Common myeloid progenitor, CD34-positive (primary cell): ENCODE measurements at regions not wholly inside any gene's neighbourhood (a gene's known extent, or its start where the extent isn't known, plus 50 kb on each side); places are given as distances from the start of the nearest gene placed in this dataset.
"Not testable (repeated sequence)": the region's sequence is repeated elsewhere in the genome, so short reads cannot be mapped to it uniquely, and the experiment has no call there.

Source experiments
- CTCF ChIA-PET: fragments of 350-600 bp; sonication (Branson Sonifier 250); formaldehyde crosslinking; loops from one replicate; lab custom pipeline; 2021; ENCODE audit warnings: antibody characterized with exemption; lab: Charles Lee
- POLR2A ChIA-PET: fragments of 350-600 bp; sonication (Branson Sonifier 250); formaldehyde crosslinking; loops from one replicate; lab custom pipeline; 2021; ENCODE audit warnings: antibody characterized with exemption; lab: Charles Lee
- DNase-seq, 3 donors: peaks; one replicate each; pipeline versions ENCODE4 v3.0.0 to v3.0.0-alpha.2; 2013
- H3K27ac ChIP-seq, 2 experiments: 1 replicate in 1 of 2; 2 replicates in 1 of 2; pipeline ENCODE4 v1.7.0; 2013; ENCODE audit warnings: inconsistent platforms in 2 of 2, low read length in 2 of 2, mild to moderate bottlenecking in 2 of 2, low read depth in 1 of 2, moderate library complexity in 1 of 2; ENCODE audit not compliant: severe bottlenecking in 2 of 2, insufficient read depth in 1 of 2, poor library complexity in 1 of 2
- H3K27me3 ChIP-seq, 5 experiments: replicated peaks in 2 of 5; 1 replicate in 3 of 5; 2 replicates in 2 of 5; pipeline versions ENCODE4 v1.6.1 to v1.7.0; 2013; ENCODE audit warnings: low read length in 4 of 5, mild to moderate bottlenecking in 2 of 5, moderate library complexity in 2 of 5, inconsistent platforms in 1 of 5; ENCODE audit not compliant: insufficient read depth in 5 of 5, control insufficient read depth in 4 of 5
- H3K36me3 ChIP-seq, 4 experiments: 1 replicate in 2 of 4; 2 replicates in 2 of 4; pipeline versions ENCODE4 v1.6.1 to v1.7.0; 2013; ENCODE audit warnings: low read length in 3 of 4, control low read depth in 1 of 4, mild to moderate bottlenecking in 1 of 4; ENCODE audit not compliant: control insufficient read depth in 4 of 4, insufficient read depth in 4 of 4
- H3K4me1 ChIP-seq, 4 experiments: 1 replicate in 3 of 4; 2 replicates in 1 of 4; pipeline versions ENCODE4 v1.6.1 to v1.7.1; 2013; ENCODE audit warnings: low read length in 3 of 4, mild to moderate bottlenecking in 3 of 4, control low read depth in 1 of 4, inconsistent platforms in 1 of 4, moderate library complexity in 1 of 4; ENCODE audit not compliant: control insufficient read depth in 4 of 4, insufficient read depth in 4 of 4; ENCODE audit errors: control extremely low read depth in 1 of 4
- H3K4me3 ChIP-seq, 7 experiments: 1 replicate in 4 of 7; 2 replicates in 3 of 7; pipeline versions ENCODE4 v1.5.1 to v1.7.0; 2013; ENCODE audit warnings: mild to moderate bottlenecking in 7 of 7, low read length in 6 of 7, moderate library complexity in 6 of 7, inconsistent platforms in 2 of 7, low read depth in 2 of 7, control low read depth in 1 of 7; ENCODE audit not compliant: insufficient read depth in 4 of 7, control insufficient read depth in 1 of 7; ENCODE audit errors: extremely low read depth in 1 of 7
- H3K9me3 ChIP-seq, 5 experiments: 1 replicate in 4 of 5; 2 replicates in 1 of 5; pipeline versions ENCODE4 v1.6.1 to v1.7.1; 2013; ENCODE audit warnings: low read length in 4 of 5, mild to moderate bottlenecking in 2 of 5, inconsistent platforms in 1 of 5, low read depth in 1 of 5, moderate library complexity in 1 of 5; ENCODE audit not compliant: control insufficient read depth in 4 of 5, insufficient read depth in 2 of 5; ENCODE audit errors: control extremely low read depth in 1 of 5
- WGBS: methylation state at CpG from one replicate; pipeline ENCODE4 v1.1.5; 2013; ENCODE audit not compliant: insufficient coverage; 5-methylcytosine and 5-hydroxymethylcytosine counted together

GRCh38 chr15:26070095-26070532 is 207.0 kb upstream of the ATP10A start:
- WGBS: 86% methylated on average over 3 of the region's 8 CpGs
- Histone ChIP-seq H3K36me3 (no peaks in the 10 kb centered on the region), H3K27ac (no peak overlapping the region), H3K4me1 (no peaks in the 10 kb centered on the region), H3K27me3 (peaks cover 0 to 5% (median 2%) of the 10 kb centered on the region in 5 experiments), H3K9me3 (peaks cover 0 to 4% (median 0%) of the 10 kb centered on the region in 5 experiments), H3K4me3 (no peak overlapping the region)
- no peak for DNase-seq
- ChIA-PET POLR2A (no interaction called here), CTCF (no interaction called here)

DNA sequence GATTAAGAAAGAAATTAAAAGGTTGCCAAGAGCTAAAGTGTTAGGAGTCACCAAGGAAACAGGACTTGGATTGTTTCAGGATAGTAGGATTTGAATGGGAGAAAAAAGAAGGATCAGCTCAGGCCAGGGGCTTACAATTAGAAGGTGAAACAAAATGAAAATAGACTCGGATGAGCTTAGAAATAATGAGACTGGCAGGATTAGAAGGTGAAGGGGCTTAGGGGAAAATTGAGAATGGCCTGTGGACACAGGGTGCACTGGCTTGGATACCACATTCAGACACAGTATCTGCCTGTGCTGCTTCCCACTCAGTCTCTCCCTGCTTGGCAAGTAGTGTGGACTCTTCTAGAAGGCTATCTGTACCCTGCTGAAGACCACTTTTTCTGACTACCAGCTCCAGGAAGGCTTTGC is 206.1 kb upstream of the ATP10A start:
- ChIA-PET POLR2A (no interaction called here), CTCF (no interaction called here)
- peaks cover 0 to 6% (median 2%) of the 10 kb centered on the region in 5 experiments for H3K27me3 ChIP-seq
- no peaks in the 10 kb centered on the region for H3K4me1 ChIP-seq
- peaks cover 0 to 4% (median 0%) of the 10 kb centered on the region in 5 experiments for H3K9me3 ChIP-seq
- WGBS: 100% methylated on average over 1 of the region's 1 CpG
- no peaks in the 10 kb centered on the region for H3K36me3 ChIP-seq
- no peak overlapping the region for H3K27ac ChIP-seq
- no peak overlapping the region for H3K4me3 ChIP-seq
- DNase-seq: no peak

- POLR2A ChIA-PET: no interaction called here
- peaks cover 0 to under 1% (median 0%) of the 10 kb centered on the region in 5 experiments for H3K9me3 ChIP-seq
- WGBS: 100% methylated on average over 2 of the region's 2 CpGs
- no peak overlapping the region for H3K4me3 ChIP-seq
- peaks cover 0 to 5% (median 0%) of the 10 kb centered on the region in 5 experiments for H3K27me3 ChIP-seq
- H3K27ac ChIP-seq: no peak overlapping the region
- no peaks in the 10 kb centered on the region for H3K36me3 ChIP-seq
- DNase-seq: no peak
- no peaks in the 10 kb centered on the region for H3K4me1 ChIP-seq
- CTCF ChIA-PET: no interaction called here
Measured at GRCh38 chr15:26066896-26067295, 203.8 kb upstream of the ATP10A start.

DNA sequence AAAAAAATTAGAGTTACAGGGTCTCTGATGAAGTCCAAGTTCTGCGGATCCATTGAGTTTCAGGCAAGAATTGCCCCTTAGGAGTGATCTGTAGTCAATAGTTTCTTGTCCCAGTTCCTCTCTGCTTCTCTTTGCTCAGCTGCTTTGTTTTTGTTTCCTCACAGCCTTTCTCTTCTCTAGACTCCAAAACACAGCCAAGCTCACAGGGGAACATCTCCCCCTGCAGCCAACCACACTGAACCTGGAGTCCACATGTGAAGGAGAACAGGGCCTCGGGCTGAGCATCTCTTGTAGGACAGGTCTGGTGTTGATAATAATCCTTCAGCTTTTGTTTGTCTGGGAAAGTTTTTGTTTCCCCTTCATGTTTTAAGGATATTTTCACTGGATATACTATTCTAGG is 202.6 kb upstream of the ATP10A start:
- Histone ChIP-seq H3K9me3 (no peaks in the 10 kb centered on the region), H3K27me3 (peaks cover 0 to 5% (median 0%) of the 10 kb centered on the region in 5 experiments), H3K4me1 (no peaks in the 10 kb centered on the region), H3K27ac (no peak overlapping the region), H3K4me3 (no peak overlapping the region), H3K36me3 (no peaks in the 10 kb centered on the region)
- ChIA-PET POLR2A (no interaction called here), CTCF (no interaction called here)
- WGBS: 90% methylated on average over 2 of the region's 2 CpGs
- no peak for DNase-seq

DNA sequence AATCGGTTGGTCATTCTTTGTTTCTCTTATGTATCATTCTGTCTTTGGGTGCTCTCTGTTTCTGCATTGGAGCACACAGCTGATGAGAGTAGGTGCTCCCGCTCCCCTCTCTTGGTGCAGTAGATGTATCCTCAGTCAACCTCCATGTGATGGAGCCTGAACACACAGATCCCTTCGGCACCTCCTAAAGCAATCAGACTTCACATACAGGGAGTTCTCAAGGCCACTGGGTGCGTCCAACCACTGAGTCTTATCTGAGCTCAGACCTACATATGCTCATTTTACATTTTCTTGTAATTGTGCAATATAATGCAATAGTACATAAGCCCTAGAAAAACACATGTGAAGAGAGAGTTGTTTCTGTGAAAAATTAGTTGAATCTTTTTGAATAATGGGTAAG is 198.1 kb upstream of the ATP10A start:
- no peaks in the 10 kb centered on the region for H3K36me3 ChIP-seq
- H3K27me3 ChIP-seq: peaks cover 0 to 5% (median 0%) of the 10 kb centered on the region in 5 experiments
- ChIA-PET CTCF (no interaction called here), POLR2A (no interaction called here)
- H3K9me3 ChIP-seq: peaks cover 0 to 4% (median 0%) of the 10 kb centered on the region in 5 experiments
- no peaks in the 10 kb centered on the region for H3K4me1 ChIP-seq
- whole genome bisulfite sequencing: 85% methylated on average over 2 of the region's 4 CpGs
- no peak for DNase-seq
- H3K27ac ChIP-seq: no peak overlapping the region
- no peak overlapping the region for H3K4me3 ChIP-seq

DNA sequence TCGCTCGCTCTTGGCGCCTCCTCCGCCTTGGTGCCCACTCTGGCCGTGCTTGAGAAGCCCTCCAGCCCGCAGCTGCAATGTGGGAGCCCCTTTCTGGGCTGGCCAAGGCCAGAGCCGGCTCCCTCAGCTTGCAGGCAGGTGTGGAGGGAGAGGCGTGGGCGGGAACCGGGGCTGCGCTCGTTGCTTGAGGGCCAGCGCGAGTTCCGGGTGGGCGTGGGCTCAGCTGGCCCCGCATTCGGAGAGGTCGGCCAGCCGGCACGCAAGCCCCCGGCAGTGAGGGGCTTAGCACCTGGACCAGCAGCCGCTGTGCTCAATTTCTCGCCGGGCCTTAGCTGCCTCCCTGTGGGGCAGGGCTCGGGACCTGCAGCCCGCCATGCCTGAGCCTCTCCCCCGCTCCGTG is 193.6 kb upstream of the ATP10A start:
- DNase-seq, H3K9me3 ChIP-seq, H3K27ac ChIP-seq, H3K4me3 ChIP-seq, H3K27me3 ChIP-seq, CTCF ChIA-PET, H3K4me1 ChIP-seq, H3K36me3 ChIP-seq, POLR2A ChIA-PET: not testable (repeated sequence)
- 97% methylated on average over 28 of the region's 29 CpGs for WGBS

GRCh38 chr15:26051761-26052675 is 188.9 kb upstream of the ATP10A start:
- POLR2A ChIA-PET: no interaction called here
- H3K36me3 ChIP-seq: no peaks in the 10 kb centered on the region
- H3K4me1 ChIP-seq: no peaks in the 10 kb centered on the region
- CTCF ChIA-PET: no interaction called here
- no peaks in the 10 kb centered on the region for H3K9me3 ChIP-seq
- no peak overlapping the region for H3K4me3 ChIP-seq
- no peak overlapping the region for H3K27ac ChIP-seq
- H3K27me3 ChIP-seq: no peaks in the 10 kb centered on the region
- no peak for DNase-seq
- WGBS: 89% methylated on average over 10 of the region's 14 CpGs
